ENCODE measurements at regions not wholly inside any gene's neighbourhood (a gene's known extent, or its start where the extent isn't known, plus 50 kb on each side); places are given as distances from the start of the nearest gene placed in this dataset.
"Not testable (repeated sequence)": the region's sequence is repeated elsewhere in the genome, so short reads cannot be mapped to it uniquely, and the experiment has no call there.

DNA sequence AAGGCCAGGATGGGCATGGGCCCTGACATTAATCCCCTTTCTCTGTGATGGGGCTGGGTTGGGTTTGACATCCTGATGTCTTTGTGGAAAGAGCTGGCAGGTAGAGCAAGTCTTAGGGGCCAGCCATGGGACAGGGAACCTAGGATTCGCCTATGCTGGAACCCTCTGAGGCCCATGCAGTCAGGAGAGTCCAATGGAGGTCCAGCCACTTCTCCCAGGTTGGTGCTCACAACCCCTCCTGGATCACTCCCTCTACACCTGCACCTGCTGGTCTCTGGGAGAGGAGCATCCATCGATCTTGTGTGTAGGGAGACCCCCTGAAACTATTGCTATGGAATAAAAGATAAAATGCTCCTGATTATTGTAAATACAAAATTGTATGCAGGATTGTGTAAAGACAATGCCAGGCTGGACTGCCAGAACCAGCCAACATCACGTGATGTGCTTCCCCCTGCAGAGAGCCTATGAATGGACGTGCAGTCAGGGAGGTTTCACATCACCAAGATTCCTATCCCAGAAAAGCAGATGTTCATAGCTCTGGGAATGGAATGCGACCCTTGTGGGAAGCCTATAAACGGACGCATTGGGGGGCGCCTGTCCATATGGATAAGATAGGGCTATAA lies 87.7 kb downstream of the ALG10 start:
- TF ChIP-seq, protein P1, sequence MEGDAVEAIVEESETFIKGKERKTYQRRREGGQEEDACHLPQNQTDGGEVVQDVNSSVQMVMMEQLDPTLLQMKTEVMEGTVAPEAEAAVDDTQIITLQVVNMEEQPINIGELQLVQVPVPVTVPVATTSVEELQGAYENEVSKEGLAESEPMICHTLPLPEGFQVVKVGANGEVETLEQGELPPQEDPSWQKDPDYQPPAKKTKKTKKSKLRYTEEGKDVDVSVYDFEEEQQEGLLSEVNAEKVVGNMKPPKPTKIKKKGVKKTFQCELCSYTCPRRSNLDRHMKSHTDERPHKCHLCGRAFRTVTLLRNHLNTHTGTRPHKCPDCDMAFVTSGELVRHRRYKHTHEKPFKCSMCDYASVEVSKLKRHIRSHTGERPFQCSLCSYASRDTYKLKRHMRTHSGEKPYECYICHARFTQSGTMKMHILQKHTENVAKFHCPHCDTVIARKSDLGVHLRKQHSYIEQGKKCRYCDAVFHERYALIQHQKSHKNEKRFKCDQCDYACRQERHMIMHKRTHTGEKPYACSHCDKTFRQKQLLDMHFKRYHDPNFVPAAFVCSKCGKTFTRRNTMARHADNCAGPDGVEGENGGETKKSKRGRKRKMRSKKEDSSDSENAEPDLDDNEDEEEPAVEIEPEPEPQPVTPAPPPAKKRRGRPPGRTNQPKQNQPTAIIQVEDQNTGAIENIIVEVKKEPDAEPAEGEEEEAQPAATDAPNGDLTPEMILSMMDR (IDR thresholded peaks at IDR 0.05), result not testable (repeated sequence)
- TF ChIP-seq SIN3A (IDR thresholded peaks at IDR 0.05; ENCODE audit: borderline replicate concordance, low read depth, low read length); MEF2A (IDR thresholded peaks at IDR 0.05; ENCODE audit: borderline replicate concordance, low read depth); POLR2AphosphoS5 (IDR thresholded peaks at IDR 0.05; ENCODE audit: low read depth, low read length); EP300 (IDR thresholded peaks at IDR 0.05; ENCODE audit: borderline replicate concordance in 1 of 2, low read depth in 1 of 2, low read length in 1 of 2); FOSL2 (IDR thresholded peaks at IDR 0.05; ENCODE audit: borderline replicate concordance, low read depth); CHD2 (IDR thresholded peaks at IDR 0.05; ENCODE audit: low read length, partially characterized antibody); SMC3 (IDR thresholded peaks at IDR 0.05; ENCODE audit: low read depth, low read length); TAF1 (IDR thresholded peaks at IDR 0.05; ENCODE audit: borderline replicate concordance, low read depth, low read length): not testable (repeated sequence)
- TF ChIP-seq, protein P2, sequence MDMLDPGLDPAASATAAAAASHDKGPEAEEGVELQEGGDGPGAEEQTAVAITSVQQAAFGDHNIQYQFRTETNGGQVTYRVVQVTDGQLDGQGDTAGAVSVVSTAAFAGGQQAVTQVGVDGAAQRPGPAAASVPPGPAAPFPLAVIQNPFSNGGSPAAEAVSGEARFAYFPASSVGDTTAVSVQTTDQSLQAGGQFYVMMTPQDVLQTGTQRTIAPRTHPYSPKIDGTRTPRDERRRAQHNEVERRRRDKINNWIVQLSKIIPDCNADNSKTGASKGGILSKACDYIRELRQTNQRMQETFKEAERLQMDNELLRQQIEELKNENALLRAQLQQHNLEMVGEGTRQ (IDR thresholded peaks at IDR 0.05; ENCODE audit: borderline replicate concordance, low read depth, low read length), result not testable (repeated sequence)
- TF ChIP-seq, protein P3, sequence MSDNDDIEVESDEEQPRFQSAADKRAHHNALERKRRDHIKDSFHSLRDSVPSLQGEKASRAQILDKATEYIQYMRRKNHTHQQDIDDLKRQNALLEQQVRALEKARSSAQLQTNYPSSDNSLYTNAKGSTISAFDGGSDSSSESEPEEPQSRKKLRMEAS (IDR thresholded peaks at IDR 0.05; ENCODE audit: low read depth), result not testable (repeated sequence)
